ENCODE measurements at regions not wholly inside any gene's neighbourhood (a gene's known extent, or its start where the extent isn't known, plus 50 kb on each side); places are given as distances from the start of the nearest gene placed in this dataset.
"Not testable (repeated sequence)": the region's sequence is repeated elsewhere in the genome, so short reads cannot be mapped to it uniquely, and the experiment has no call there.

GRCh38 chr14:105989566-105990302 is 463.4 kb downstream of the TMEM121 start:
- Histone ChIP-seq H3K9me3 (ENCODE audit: control insufficient read depth, low read length) (peaks cover 11% of the 10 kb centered on the region), H3K27ac (ENCODE audit: insufficient read depth, low read depth, low read length, poor library complexity, severe bottlenecking) (no peak overlapping the region), H3K27me3 (ENCODE audit: control insufficient read depth, insufficient read depth, low read length, poor library complexity, severe bottlenecking) (no peaks in the 10 kb centered on the region), H3K36me3 (ENCODE audit: control insufficient read depth, insufficient read depth, low read length) (no peaks in the 10 kb centered on the region), H3K4me3 (ENCODE audit: insufficient read depth, low read depth, low read length) (no peak overlapping the region), H3K4me1 (ENCODE audit: control insufficient read depth, insufficient read depth, low read length) (no peaks in the 10 kb centered on the region)
- 60 to 72% methylated on average over 1 to 2 of the region's 2 CpGs for WGBS, 2 experiments

- 14% methylated on average over 5 of the region's 5 CpGs for WGBS, 2 experiments
- not testable (repeated sequence) for H3K4me3 ChIP-seq (ENCODE audit: insufficient read depth, low read depth, low read length); H3K4me1 ChIP-seq (ENCODE audit: control insufficient read depth, insufficient read depth, low read length); H3K36me3 ChIP-seq (ENCODE audit: control insufficient read depth, insufficient read depth, low read length); H3K27ac ChIP-seq (ENCODE audit: insufficient read depth, low read depth, low read length, poor library complexity, severe bottlenecking); H3K27me3 ChIP-seq (ENCODE audit: control insufficient read depth, insufficient read depth, low read length, poor library complexity, severe bottlenecking)
- peaks cover 11% of the 10 kb centered on the region for H3K9me3 ChIP-seq (ENCODE audit: control insufficient read depth, low read length)
Observed at GRCh38 chr14:105991677-105992076, 465.3 kb downstream of the TMEM121 start.

GRCh38 chr14:105993814-105994213 is 467.4 kb downstream of the TMEM121 start:
- no peaks in the 10 kb centered on the region for H3K27me3 ChIP-seq (ENCODE audit: control insufficient read depth, insufficient read depth, low read length, poor library complexity, severe bottlenecking)
- WGBS, 2 experiments: 73 to 78% methylated on average over 8 of the region's 8 CpGs
- H3K36me3 ChIP-seq (ENCODE audit: control insufficient read depth, insufficient read depth, low read length): no peaks in the 10 kb centered on the region
- no peak overlapping the region for H3K4me3 ChIP-seq (ENCODE audit: insufficient read depth, low read depth, low read length)
- peaks cover 8% of the 10 kb centered on the region for H3K9me3 ChIP-seq (ENCODE audit: control insufficient read depth, low read length)
- H3K4me1 ChIP-seq (ENCODE audit: control insufficient read depth, insufficient read depth, low read length): no peaks in the 10 kb centered on the region
- H3K27ac ChIP-seq (ENCODE audit: insufficient read depth, low read depth, low read length, poor library complexity, severe bottlenecking): no peak overlapping the region

- not testable (repeated sequence) for H3K4me1 ChIP-seq (ENCODE audit: control insufficient read depth, insufficient read depth, low read length); H3K27ac ChIP-seq (ENCODE audit: insufficient read depth, low read depth, low read length, poor library complexity, severe bottlenecking); H3K9me3 ChIP-seq (ENCODE audit: control insufficient read depth, low read length); H3K36me3 ChIP-seq (ENCODE audit: control insufficient read depth, insufficient read depth, low read length); H3K4me3 ChIP-seq (ENCODE audit: insufficient read depth, low read depth, low read length); H3K27me3 ChIP-seq (ENCODE audit: control insufficient read depth, insufficient read depth, low read length, poor library complexity, severe bottlenecking)
- 61 to 72% methylated on average over 3 of the region's 4 CpGs for WGBS, 2 experiments
Observed at GRCh38 chr14:105995011-105995710, 468.8 kb downstream of the TMEM121 start.

- H3K4me3 ChIP-seq (ENCODE audit: insufficient read depth, low read depth, low read length); H3K27me3 ChIP-seq (ENCODE audit: control insufficient read depth, insufficient read depth, low read length, poor library complexity, severe bottlenecking); H3K36me3 ChIP-seq (ENCODE audit: control insufficient read depth, insufficient read depth, low read length); H3K9me3 ChIP-seq (ENCODE audit: control insufficient read depth, low read length); H3K4me1 ChIP-seq (ENCODE audit: control insufficient read depth, insufficient read depth, low read length); H3K27ac ChIP-seq (ENCODE audit: insufficient read depth, low read depth, low read length, poor library complexity, severe bottlenecking): not testable (repeated sequence)
- 67% methylated on average over 1 of the region's 1 CpG; no CpG with 5 or more reads in 1 of the 2 experiments for WGBS, 2 experiments
Observed at GRCh38 chr14:105998597-105998996, 472.2 kb downstream of the TMEM121 start.

GRCh38 chr14:105999361-106000028 is 473.1 kb downstream of the TMEM121 start:
- no peaks in the 10 kb centered on the region for H3K36me3 ChIP-seq (ENCODE audit: control insufficient read depth, insufficient read depth, low read length)
- no peak overlapping the region for H3K4me3 ChIP-seq (ENCODE audit: insufficient read depth, low read depth, low read length)
- H3K27ac ChIP-seq (ENCODE audit: insufficient read depth, low read depth, low read length, poor library complexity, severe bottlenecking): no peak overlapping the region
- H3K4me1 ChIP-seq (ENCODE audit: control insufficient read depth, insufficient read depth, low read length): no peaks in the 10 kb centered on the region
- 55 to 62% methylated on average over 14 to 15 of the region's 15 CpGs for whole genome bisulfite sequencing, 2 experiments
- no peaks in the 10 kb centered on the region for H3K9me3 ChIP-seq (ENCODE audit: control insufficient read depth, low read length)
- no peaks in the 10 kb centered on the region for H3K27me3 ChIP-seq (ENCODE audit: control insufficient read depth, insufficient read depth, low read length, poor library complexity, severe bottlenecking)

GRCh38 chr14:106000029-106000511 is 473.7 kb downstream of the TMEM121 start:
- H3K27ac ChIP-seq (ENCODE audit: insufficient read depth, low read depth, low read length, poor library complexity, severe bottlenecking); H3K4me1 ChIP-seq (ENCODE audit: control insufficient read depth, insufficient read depth, low read length); H3K36me3 ChIP-seq (ENCODE audit: control insufficient read depth, insufficient read depth, low read length); H3K9me3 ChIP-seq (ENCODE audit: control insufficient read depth, low read length); H3K4me3 ChIP-seq (ENCODE audit: insufficient read depth, low read depth, low read length); H3K27me3 ChIP-seq (ENCODE audit: control insufficient read depth, insufficient read depth, low read length, poor library complexity, severe bottlenecking): not testable (repeated sequence)
- 48 to 59% methylated on average over 10 to 11 of the region's 12 CpGs for WGBS, 2 experiments

GRCh38 chr14:106001277-106001676 is 474.9 kb downstream of the TMEM121 start:
- WGBS, 2 experiments: 100% methylated on average over 1 of the region's 3 CpGs
- not testable (repeated sequence) for H3K9me3 ChIP-seq (ENCODE audit: control insufficient read depth, low read length); H3K4me3 ChIP-seq (ENCODE audit: insufficient read depth, low read depth, low read length); H3K27ac ChIP-seq (ENCODE audit: insufficient read depth, low read depth, low read length, poor library complexity, severe bottlenecking); H3K4me1 ChIP-seq (ENCODE audit: control insufficient read depth, insufficient read depth, low read length); H3K27me3 ChIP-seq (ENCODE audit: control insufficient read depth, insufficient read depth, low read length, poor library complexity, severe bottlenecking); H3K36me3 ChIP-seq (ENCODE audit: control insufficient read depth, insufficient read depth, low read length)

- no peaks in the 10 kb centered on the region for H3K36me3 ChIP-seq (ENCODE audit: control insufficient read depth, insufficient read depth, low read length)
- H3K4me3 ChIP-seq (ENCODE audit: insufficient read depth, low read depth, low read length): no peak overlapping the region
- no peaks in the 10 kb centered on the region for H3K27me3 ChIP-seq (ENCODE audit: control insufficient read depth, insufficient read depth, low read length, poor library complexity, severe bottlenecking)
- H3K27ac ChIP-seq (ENCODE audit: insufficient read depth, low read depth, low read length, poor library complexity, severe bottlenecking): no peak overlapping the region
- no peaks in the 10 kb centered on the region for H3K4me1 ChIP-seq (ENCODE audit: control insufficient read depth, insufficient read depth, low read length)
- H3K9me3 ChIP-seq (ENCODE audit: control insufficient read depth, low read length): peaks cover 4% of the 10 kb centered on the region
Observed at GRCh38 chr14:106003351-106003750, 477.0 kb downstream of the TMEM121 start.

All from ectodermal cell (in vitro differentiated cells).